K562 (cell line): ENCODE measurements at regions not wholly inside any gene's neighbourhood (a gene's known extent, or its start where the extent isn't known, plus 50 kb on each side); places are given as distances from the start of the nearest gene placed in this dataset.

Source experiments
- CTCF ChIP-seq, 3 experiments: IDR thresholded peaks in 2 of 3; conservative IDR thresholded peaks in 1 of 3; 2 replicates each; pipeline ENCODE4 v1.5.1; 2011 to 2012; ENCODE audit warnings: low read length in 3 of 3, mild to moderate bottlenecking in 3 of 3, control low read depth in 2 of 3, improper control_type of control experiment in 1 of 3, inconsistent platforms in 1 of 3, low read depth in 1 of 3, mixed read lengths in 1 of 3, moderate library complexity in 1 of 3; ENCODE audit not compliant: insufficient read depth in 2 of 3
- ELF4 ChIP-seq: fragments of 450-650 bp; formaldehyde crosslinking; IDR thresholded peaks from 2 replicates; pipeline ENCODE4 v1.4.0; 2022; ENCODE audit warnings: missing genetic modification characterization
- SMARCE1 ChIP-seq: fragments of 450-650 bp; IDR thresholded peaks from 2 replicates; pipeline ENCODE4 v1.7.1; 2016; ENCODE audit warnings: mild to moderate bottlenecking
- TEAD4 ChIP-seq, 2 experiments: sonication (generic) in 1 of 2; formaldehyde crosslinking in 1 of 2; IDR thresholded peaks; 2 replicates each; pipeline versions ENCODE4 v1.6.1 to v1.8.0; 2012 to 2022; ENCODE audit warnings: borderline replicate concordance in 1 of 2, inconsistent platforms in 1 of 2, low read length in 1 of 2, mild to moderate bottlenecking in 1 of 2, missing genetic modification reagents in 1 of 2

DNA sequence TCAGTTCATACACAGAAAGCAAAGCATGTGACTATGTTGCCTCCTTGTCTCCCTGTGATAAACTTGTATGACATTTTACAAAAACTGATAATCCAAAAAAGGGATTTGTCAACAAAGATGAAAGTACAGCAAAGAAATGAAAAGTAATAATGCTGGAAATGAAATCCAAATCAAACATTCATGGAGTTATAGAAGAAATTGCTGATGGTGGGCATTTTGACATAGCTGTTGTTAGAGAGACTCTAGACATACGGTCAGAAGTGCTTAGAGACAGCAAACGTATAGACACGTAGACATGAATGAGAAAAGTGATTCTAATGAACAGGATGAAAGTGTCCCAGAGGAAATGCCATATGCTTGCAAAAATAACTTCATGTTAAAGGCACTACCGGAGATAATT is 186.9 kb upstream of the RGMB start:
- TF ChIP-seq CTCF (IDR thresholded peaks at IDR 0.05 in 2 of 3, conservative IDR thresholded peaks at IDR 0.05 in 1 of 3; ENCODE audit: insufficient read depth in 2 of 3, low read depth in 1 of 3, low read length in 3 of 3) (no peak), TEAD4 (IDR thresholded peaks at IDR 0.05; ENCODE audit: low read length) (no peak), TEAD4 (CRISPR knock-in tag; IDR thresholded peaks at IDR 0.05; ENCODE audit: borderline replicate concordance) (no peak), SMARCE1 (no peak), ELF4 (no peak)
